Activated T-cell treated with anti-CD3 and anti-CD28 coated beads, Interleukin-2, amount 50 U/mL, for 72 hours (primary cell): ENCODE measurements at regions not wholly inside any gene's neighbourhood (a gene's known extent, or its start where the extent isn't known, plus 50 kb on each side); places are given as distances from the start of the nearest gene placed in this dataset.
"Not testable (repeated sequence)": the region's sequence is repeated elsewhere in the genome, so short reads cannot be mapped to it uniquely, and the experiment has no call there.

Experiments used
- ATAC-seq, 2 donors: fragments of 150-1000 bp; cut with Tn5 transposase; replicated peaks in 1 of 2; 2 replicates each; pipeline ENCODE4 v1.10.0; 2021; ENCODE audit warnings: moderate library complexity in 2 of 2, mild to moderate bottlenecking in 1 of 2
- DNase-seq, 2 donors: peaks; one replicate each; pipeline ENCODE4 v3.0.0; 2021 to 2022; ENCODE audit warnings: mixed read lengths in 1 of 2
- H3K27ac Mint-ChIP-seq: one replicate; pipeline ENCODE4 v1.8.0; 2022; ENCODE audit warnings: mild to moderate bottlenecking, moderate library complexity, mixed read lengths
- H3K27me3 Mint-ChIP-seq: one replicate; pipeline ENCODE4 v1.8.0; 2022; ENCODE audit warnings: low read depth, mixed read lengths
- H3K36me3 Mint-ChIP-seq, 2 donors: one replicate each; pipeline ENCODE4 v1.8.0; 2022; ENCODE audit warnings: mixed read lengths in 2 of 2, mild to moderate bottlenecking in 1 of 2; ENCODE audit not compliant: insufficient read depth in 2 of 2
- H3K4me1 Mint-ChIP-seq: one replicate; pipeline ENCODE4 v1.8.0; 2022; ENCODE audit warnings: low read depth, mixed read lengths
- H3K4me3 Mint-ChIP-seq, 2 donors: one replicate each; pipeline ENCODE4 v1.8.0; 2022; ENCODE audit warnings: mild to moderate bottlenecking in 2 of 2, mixed read lengths in 2 of 2, moderate library complexity in 2 of 2
- H3K9me3 Mint-ChIP-seq, 2 donors: one replicate each; pipeline ENCODE4 v1.8.0; 2022; ENCODE audit warnings: mixed read lengths in 2 of 2

DNA sequence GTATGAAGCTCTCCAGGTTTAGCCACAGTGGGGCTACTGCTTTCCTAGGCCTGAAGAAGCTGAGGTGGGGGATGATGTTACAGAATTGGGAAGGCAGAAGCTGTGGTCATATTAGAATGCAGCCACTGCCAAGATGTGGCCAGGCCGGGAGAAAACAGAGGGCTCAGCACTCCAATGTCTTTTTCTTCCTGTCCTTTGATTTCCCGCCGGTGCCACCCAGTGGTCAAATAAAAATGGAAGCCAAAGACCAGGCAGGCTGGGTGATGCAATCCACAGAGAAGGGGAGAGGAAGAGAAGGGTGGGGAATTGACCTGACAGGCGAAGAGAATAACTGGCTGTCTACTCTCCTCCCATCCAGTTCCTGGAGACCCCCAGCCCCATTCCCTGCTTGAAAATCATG is 94.9 kb upstream of the SHISA3 start:
- H3K27ac Mint-ChIP-seq = no peak overlapping the region
- no peaks in the 10 kb centered on the region for H3K36me3 Mint-ChIP-seq
- H3K4me3 Mint-ChIP-seq = no peak overlapping the region
- ATAC-seq (no peak), DNase-seq (peak in 1 of 2 donors; percentile 4)
- H3K4me1 Mint-ChIP-seq = no peaks in the 10 kb centered on the region
- peaks cover 31% of the 10 kb centered on the region for H3K27me3 Mint-ChIP-seq
- peaks cover 0 to 2% of the 10 kb centered on the region in 2 donors for H3K9me3 Mint-ChIP-seq

DNA sequence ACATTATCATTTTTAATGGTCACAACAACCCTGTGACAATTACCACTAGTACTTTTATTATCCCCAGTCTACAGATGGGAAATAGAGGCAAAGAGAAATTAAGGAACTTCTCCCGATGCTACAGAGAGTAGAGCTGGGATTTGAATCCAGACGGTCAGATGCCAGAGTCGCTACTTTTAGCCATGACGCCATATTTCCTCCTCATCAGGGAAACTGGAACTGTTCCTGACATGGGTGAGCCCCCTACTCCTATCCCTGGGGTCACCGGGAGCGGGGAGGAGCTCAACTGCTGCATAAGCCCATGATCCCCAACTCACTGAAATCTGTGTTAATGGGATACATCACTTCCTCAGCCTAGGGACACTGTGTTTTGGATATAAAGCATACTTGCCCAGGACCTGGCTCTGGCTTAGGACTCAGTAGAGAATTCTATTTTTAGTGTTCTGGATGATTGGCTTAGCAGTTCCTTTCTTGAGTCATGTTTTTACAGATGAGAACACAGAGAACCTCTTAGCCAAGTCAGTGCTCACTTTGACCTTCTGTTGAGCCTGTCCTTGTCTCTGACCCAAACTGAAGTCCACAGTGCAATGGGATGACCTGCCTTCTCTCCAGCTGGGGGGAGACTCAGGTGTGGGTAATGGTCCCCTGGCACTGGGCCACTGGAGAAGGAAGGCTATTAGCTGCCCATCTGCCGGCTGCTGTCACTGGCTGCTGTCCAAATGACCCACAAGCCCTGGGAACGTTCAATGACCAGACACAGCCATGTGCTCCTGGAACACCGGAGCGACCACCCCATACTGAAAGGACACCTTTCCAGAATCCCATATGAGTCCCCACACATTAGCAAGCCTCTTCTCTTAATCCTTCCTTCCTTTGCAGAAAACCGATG is 90.8 kb upstream of the SHISA3 start:
- Mint-ChIP-seq H3K27ac (no peak overlapping the region), H3K4me3 (no peak overlapping the region), H3K27me3 (peaks cover 19% of the 10 kb centered on the region), H3K4me1 (no peaks in the 10 kb centered on the region), H3K36me3 (no peaks in the 10 kb centered on the region), H3K9me3 (peaks cover 0 to 2% of the 10 kb centered on the region in 2 donors)
- DNase-seq (no peak), ATAC-seq (no peak)

DNA sequence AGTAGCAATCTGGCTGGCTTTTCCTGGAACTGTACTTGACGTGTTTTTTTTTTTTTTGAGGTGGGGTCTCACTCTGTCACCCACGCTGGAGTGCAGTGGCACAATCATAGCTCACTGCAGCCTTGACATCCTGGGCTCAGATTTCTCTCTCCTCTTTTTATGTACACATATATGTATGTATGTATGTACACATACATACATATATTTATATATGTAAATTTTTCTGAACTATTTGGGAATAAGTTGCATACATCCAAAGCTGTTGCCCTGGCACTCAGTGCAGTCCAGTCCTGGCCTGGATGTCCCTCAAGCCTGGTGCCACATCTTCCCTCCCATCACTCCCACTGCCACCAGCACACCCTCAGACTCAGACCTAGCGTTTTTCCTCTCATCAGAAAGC is 89.0 kb upstream of the SHISA3 start:
- Mint-ChIP-seq H3K4me1 (no peaks in the 10 kb centered on the region), H3K9me3 (peaks cover 0 to 2% of the 10 kb centered on the region in 2 donors), H3K27me3 (peaks cover 8% of the 10 kb centered on the region), H3K36me3 (no peaks in the 10 kb centered on the region), H3K4me3 (no peak overlapping the region), H3K27ac (no peak overlapping the region)
- DNase-seq = no peak
- ATAC-seq = no peak

DNA sequence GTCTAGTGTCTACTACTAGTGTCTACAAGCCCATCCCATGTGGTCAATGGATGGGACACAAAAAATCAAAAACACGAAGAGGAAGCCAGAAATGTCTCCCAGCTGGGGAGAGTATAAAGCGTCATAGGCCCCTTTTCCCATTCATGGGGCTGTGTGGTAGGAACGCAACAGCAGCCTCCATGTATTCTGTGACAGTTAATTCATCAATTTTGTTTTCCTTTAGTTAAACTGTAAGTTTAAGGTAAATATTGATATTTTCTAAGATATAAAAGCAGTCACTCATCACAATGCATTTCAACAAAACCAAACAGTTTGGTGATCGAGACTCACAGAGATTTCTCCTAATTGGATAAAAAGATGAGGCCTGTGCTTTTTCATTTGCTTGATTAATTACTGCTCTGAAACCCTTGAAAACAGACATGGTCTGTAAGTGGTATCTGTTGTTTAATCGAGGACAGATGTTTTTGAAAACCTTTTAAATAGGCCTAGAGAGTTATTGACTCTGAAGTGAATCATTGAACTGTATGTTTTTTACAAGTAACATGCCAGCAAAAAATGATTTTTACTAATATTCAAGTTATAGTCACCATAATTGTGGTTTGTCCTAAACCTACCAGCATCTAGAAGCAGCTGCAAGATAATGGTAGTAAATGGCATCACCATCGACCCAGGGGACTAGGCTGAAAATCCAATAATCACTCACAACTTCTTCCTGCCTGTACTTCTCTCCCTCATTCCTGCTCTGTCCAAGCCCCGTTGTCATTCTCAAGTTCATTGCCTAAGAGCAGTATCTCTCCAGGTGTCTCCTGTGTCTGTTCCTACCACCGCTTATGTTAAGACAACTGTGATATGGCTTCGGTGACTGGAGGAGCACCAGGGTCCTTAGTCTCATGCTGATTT is 87.7 kb upstream of the SHISA3 start:
- H3K4me1 Mint-ChIP-seq = no peaks in the 10 kb centered on the region
- H3K27ac Mint-ChIP-seq = no peak overlapping the region
- no peaks in the 10 kb centered on the region for H3K36me3 Mint-ChIP-seq
- DNase-seq = no peak
- no peak for ATAC-seq
- H3K4me3 Mint-ChIP-seq = no peak overlapping the region
- H3K27me3 Mint-ChIP-seq = peaks cover 8% of the 10 kb centered on the region
- peaks cover 0 to 2% of the 10 kb centered on the region in 2 donors for H3K9me3 Mint-ChIP-seq

DNA sequence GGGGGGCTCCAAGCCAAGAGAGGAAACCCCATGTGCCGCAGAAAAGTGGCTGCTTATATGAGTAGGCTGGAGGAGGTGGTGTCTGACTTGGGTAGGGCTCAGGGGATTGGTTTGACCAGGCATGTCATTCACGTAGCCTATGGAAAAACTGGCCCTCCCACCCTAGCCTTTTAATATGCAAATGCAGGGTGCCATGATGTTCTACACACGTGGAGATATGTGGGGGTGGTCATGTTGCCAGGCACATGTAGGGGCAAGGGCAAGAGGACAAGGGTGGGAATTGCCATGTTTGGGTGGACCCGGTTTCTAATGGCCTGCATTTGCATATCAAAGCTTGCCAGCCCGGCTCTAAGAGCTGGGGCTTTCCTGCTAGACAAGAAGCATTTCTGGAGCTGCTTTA is 86.9 kb upstream of the SHISA3 start:
- H3K4me1 Mint-ChIP-seq = no peaks in the 10 kb centered on the region
- DNase-seq (no peak), ATAC-seq (no peak)
- peaks cover 0 to 2% of the 10 kb centered on the region in 2 donors for H3K9me3 Mint-ChIP-seq
- no peaks in the 10 kb centered on the region for H3K36me3 Mint-ChIP-seq
- H3K27ac Mint-ChIP-seq = no peak overlapping the region
- peaks cover 4% of the 10 kb centered on the region for H3K27me3 Mint-ChIP-seq
- no peak overlapping the region for H3K4me3 Mint-ChIP-seq

DNA sequence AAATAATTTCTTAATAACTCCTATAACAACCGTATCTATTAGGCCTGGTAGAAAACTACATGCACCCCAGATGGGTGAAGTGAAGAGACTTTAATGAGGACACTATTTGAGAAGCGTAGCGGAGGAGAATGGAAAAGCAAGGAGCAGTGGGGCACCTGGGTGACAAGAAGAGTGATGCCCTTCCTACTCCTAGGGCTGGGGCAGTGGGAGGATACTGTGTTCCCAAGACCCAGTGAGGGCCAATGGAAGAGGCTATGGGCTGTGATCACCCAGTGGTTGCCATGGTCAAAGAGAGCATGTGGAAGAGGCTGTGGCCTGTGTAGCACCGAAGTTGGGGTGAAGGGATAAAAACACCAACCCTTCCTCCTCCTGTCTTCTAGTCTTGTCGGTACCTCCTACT is 86.5 kb upstream of the SHISA3 start:
- ATAC-seq (no peak), DNase-seq (no peak)
- H3K36me3 Mint-ChIP-seq = no peaks in the 10 kb centered on the region
- no peak overlapping the region for H3K27ac Mint-ChIP-seq
- no peak overlapping the region for H3K4me3 Mint-ChIP-seq
- no peaks in the 10 kb centered on the region for H3K27me3 Mint-ChIP-seq
- peaks cover 0 to 2% of the 10 kb centered on the region in 2 donors for H3K9me3 Mint-ChIP-seq
- H3K4me1 Mint-ChIP-seq = no peaks in the 10 kb centered on the region

DNA sequence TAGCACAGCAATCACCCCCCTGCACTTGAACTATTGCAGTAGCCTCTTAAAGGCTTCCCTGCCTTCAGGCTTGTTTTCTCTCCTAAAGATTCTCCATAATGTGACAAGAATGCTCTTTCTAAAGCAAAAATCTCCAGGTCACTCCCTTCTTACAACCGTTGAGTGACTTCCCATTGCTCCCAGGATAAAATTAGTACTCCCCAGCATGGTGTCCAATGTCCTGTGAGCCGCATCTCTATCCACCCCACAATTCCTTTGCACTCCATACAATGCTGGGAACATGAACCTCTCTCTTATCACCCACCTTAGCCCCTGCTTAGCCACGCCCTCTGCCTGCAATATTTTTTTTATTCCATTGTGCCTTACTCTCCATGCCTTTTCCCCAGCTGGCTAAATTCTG is 85.7 kb upstream of the SHISA3 start:
- Mint-ChIP-seq H3K4me3 (no peak overlapping the region), H3K9me3 (peaks cover 0 to 2% of the 10 kb centered on the region in 2 donors), H3K27me3 (no peaks in the 10 kb centered on the region), H3K36me3 (no peaks in the 10 kb centered on the region), H3K27ac (no peak overlapping the region), H3K4me1 (no peaks in the 10 kb centered on the region)
- DNase-seq (no peak), ATAC-seq (no peak)

DNA sequence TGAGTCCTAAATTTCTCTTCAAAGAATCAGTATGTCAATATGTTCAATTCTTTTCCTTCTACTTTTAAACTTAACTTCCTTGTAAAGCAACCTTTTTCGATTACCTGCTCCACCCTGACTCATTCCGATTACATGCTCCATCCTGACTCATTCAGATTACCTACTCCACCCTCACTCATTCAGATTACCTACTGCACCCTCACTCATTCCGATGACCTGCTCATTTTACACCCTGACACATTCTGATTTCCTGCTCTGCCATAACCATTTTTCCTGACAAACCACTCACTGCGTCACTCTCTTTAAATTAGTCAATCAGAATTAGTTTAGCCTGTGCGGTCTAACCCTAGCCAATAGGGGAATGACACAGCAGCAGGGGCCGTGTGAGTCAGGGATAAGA is 83.9 kb upstream of the SHISA3 start:
- not testable (repeated sequence) for H3K4me1 Mint-ChIP-seq, H3K27ac Mint-ChIP-seq, H3K27me3 Mint-ChIP-seq, H3K4me3 Mint-ChIP-seq, ATAC-seq, DNase-seq, H3K36me3 Mint-ChIP-seq, H3K9me3 Mint-ChIP-seq

DNA sequence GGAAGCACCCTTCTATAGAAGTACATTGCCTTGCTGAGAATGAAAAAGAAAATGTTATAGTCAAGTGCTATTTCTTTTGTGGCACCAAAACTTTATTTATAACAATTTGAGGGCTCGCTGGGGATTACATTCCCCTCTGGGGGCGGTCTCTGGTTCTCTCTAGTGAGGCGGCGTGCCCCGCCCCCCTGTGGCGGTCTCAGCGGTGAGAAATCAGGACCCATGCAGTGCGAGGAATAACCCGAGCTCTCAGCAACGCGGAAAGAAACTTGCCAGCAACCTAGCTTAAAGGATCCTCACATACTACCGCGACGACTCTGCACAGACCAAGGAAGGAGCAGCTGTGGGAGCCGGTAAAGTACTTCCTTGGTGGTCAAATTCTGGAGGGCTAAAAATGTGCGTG is 83.4 kb upstream of the SHISA3 start:
- Mint-ChIP-seq H3K27ac (no peak overlapping the region), H3K4me1 (no peaks in the 10 kb centered on the region), H3K27me3 (no peaks in the 10 kb centered on the region), H3K4me3 (no peak overlapping the region), H3K9me3 (peaks cover 0 to 2% of the 10 kb centered on the region in 2 donors), H3K36me3 (no peaks in the 10 kb centered on the region)
- DNase-seq = no peak
- ATAC-seq = no peak

DNA sequence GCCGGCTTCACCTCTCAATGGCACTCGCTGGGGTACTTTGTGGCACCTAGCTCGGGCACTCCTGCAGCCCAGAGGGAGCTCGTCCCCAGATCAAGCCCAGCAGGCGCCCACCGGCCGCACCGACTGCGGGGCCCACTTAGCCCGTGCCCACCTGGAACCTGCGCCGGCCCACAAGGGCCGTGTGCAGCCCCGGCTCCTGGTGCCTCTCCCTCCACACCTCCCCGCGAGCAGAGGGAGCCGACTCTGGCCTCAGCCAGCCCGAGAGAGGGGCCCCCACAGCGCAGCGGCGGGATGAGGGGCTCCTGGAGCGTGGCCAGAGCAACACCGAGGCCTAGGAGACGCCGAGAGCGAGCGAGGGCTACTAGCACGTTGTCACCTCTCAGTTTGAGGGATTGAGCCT is 82.1 kb upstream of the SHISA3 start:
- Mint-ChIP-seq H3K4me3 (no peak overlapping the region), H3K4me1 (no peaks in the 10 kb centered on the region), H3K27me3 (no peaks in the 10 kb centered on the region), H3K9me3 (peaks cover 0 to 4% of the 10 kb centered on the region in 2 donors), H3K27ac (no peak overlapping the region), H3K36me3 (no peaks in the 10 kb centered on the region)
- DNase-seq (no peak), ATAC-seq (no peak)

DNA sequence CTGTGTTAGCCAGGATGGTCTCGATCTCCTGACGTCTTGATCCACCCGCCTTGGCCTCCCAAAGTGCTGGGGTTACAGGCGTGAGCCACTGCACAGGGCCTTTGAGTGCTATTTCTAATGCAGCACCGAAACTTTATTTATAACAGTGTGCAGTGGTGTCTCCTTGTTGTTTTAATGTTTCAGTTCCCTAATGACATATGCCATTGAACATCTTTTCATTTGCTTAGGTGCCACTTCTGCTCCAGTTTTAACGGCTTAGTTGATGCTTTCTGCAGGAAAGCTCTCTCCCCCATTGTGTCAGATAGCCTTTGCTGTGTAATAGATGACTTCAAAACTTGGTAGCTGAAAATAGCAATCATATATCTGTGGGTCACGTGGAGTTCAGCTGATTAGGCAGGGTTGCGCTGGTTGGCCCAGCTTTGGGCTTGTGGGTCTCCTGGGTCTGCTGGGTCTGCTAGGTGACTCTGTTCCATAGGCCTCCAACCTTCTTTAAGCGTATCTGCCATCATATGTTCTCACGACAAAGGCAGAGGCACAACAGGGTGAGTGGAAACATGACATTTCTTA is 76.4 kb upstream of the SHISA3 start:
- Mint-ChIP-seq H3K4me3 (no peak overlapping the region), H3K27me3 (peaks cover 8% of the 10 kb centered on the region), H3K9me3 (peaks cover 0 to 3% of the 10 kb centered on the region in 2 donors), H3K27ac (no peak overlapping the region), H3K4me1 (no peaks in the 10 kb centered on the region), H3K36me3 (no peaks in the 10 kb centered on the region)
- ATAC-seq = no peak
- DNase-seq = no peak

DNA sequence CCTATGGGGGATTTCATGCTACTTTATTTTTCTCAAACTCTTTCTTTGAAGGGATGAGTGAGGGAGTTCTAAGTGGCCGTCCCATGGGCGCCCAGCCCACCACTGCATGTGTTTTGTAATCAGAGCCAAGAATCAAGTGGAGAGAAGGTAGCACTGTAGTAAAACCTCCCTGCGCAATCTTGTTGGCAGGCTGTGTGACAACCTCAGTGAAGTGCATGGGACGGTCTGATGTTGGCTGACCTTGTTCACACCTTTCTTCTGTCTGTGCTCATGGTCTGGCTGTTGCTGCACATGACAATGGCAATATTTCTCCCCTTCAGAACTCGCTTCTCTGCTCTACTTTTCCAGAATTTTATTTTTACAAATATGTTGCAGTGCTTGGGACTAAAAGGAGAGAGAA is 71.2 kb upstream of the SHISA3 start:
- H3K4me3 Mint-ChIP-seq = no peak overlapping the region
- DNase-seq (no peak), ATAC-seq (no peak)
- no peaks in the 10 kb centered on the region for H3K36me3 Mint-ChIP-seq
- no peaks in the 10 kb centered on the region for H3K9me3 Mint-ChIP-seq
- no peaks in the 10 kb centered on the region for H3K4me1 Mint-ChIP-seq
- H3K27me3 Mint-ChIP-seq = peaks cover 5% of the 10 kb centered on the region
- H3K27ac Mint-ChIP-seq = no peak overlapping the region

DNA sequence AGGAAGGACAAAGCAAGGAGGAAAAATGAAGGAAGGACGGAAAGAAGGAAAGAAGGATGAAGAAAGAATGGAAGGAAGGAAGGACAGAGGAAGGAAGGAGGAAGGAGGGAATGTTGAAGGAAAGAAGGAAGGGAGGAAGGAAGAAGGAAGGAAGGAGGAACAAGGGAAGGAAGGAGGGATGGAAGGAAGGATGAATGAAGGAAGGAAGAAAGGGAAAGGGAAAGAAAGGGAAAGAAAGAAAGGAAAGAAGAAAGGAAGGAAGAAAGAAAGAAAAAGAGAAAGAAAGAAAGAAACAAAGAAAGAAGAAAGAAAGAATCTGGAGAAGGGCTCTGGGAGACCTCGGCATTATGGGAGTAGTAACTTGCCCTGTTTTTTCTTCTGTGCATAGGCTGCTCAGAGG is 70.8 kb upstream of the SHISA3 start:
- ATAC-seq (no peak), DNase-seq (no peak)
- no peaks in the 10 kb centered on the region for H3K36me3 Mint-ChIP-seq
- H3K4me1 Mint-ChIP-seq = no peaks in the 10 kb centered on the region
- H3K4me3 Mint-ChIP-seq = no peak overlapping the region
- no peak overlapping the region for H3K27ac Mint-ChIP-seq
- H3K27me3 Mint-ChIP-seq = no peaks in the 10 kb centered on the region
- no peaks in the 10 kb centered on the region for H3K9me3 Mint-ChIP-seq
